Sigmoid colon (tissue), 6 donors: ENCODE measurements at regions not wholly inside any gene's neighbourhood (a gene's known extent, or its start where the extent isn't known, plus 50 kb on each side); places are given as distances from the start of the nearest gene placed in this dataset.

Source experiments
- DNase-seq: peaks from one replicate; pipeline ENCODE4 v3.0.0-alpha.2; 2019
- H3K27ac ChIP-seq, 4 donors: fragments of 200-600 bp; sonication (generic); one replicate each; pipeline ENCODE4 v1.5.1; 2016 to 2019; ENCODE audit warnings: mild to moderate bottlenecking in 1 of 4
- H3K27me3 ChIP-seq, 3 donors: fragments of 200-600 bp; sonication (generic); one replicate each; pipeline ENCODE4 v1.5.1; 2019; ENCODE audit warnings: mild to moderate bottlenecking in 1 of 3
- H3K36me3 ChIP-seq, 4 donors: fragments of 200-600 bp; sonication (generic); one replicate each; pipeline ENCODE4 v1.5.1; 2016 to 2019
- H3K4me1 ChIP-seq, 4 donors: fragments of 200-600 bp; sonication (generic); one replicate each; pipeline ENCODE4 v1.5.1; 2017 to 2019
- H3K4me3 ChIP-seq, 4 donors: fragments of 200-600 bp; sonication (generic); one replicate each; pipeline ENCODE4 v1.5.1; 2017 to 2019; ENCODE audit warnings: mild to moderate bottlenecking in 2 of 4, moderate library complexity in 1 of 4
- H3K9me3 ChIP-seq, 4 donors: fragments of 200-600 bp in 3 of 4; sonication (generic) in 3 of 4; one replicate each; pipeline versions ENCODE4 v1.5.1 to v1.6.1; 2013 to 2019
- CTCF ChIP-seq, 4 experiments: fragments of 450-650 bp in 3 of 4; fragments of 200-600 bp in 1 of 4; IDR thresholded peaks; one replicate each; pipeline ENCODE4 v1.5.1; 2016 to 2019; ENCODE audit warnings: antibody characterized with exemption in 4 of 4, mild to moderate bottlenecking in 3 of 4, moderate library complexity in 2 of 4
- EP300 ChIP-seq, 4 donors: sonication (generic); formaldehyde crosslinking; IDR thresholded peaks; one replicate each; pipeline ENCODE4 v1.6.1; 2017; ENCODE audit warnings: antibody characterized with exemption in 4 of 4
- POLR2A ChIP-seq, 2 donors: fragments of 450-650 bp; IDR thresholded peaks; one replicate each; pipeline ENCODE4 v1.6.1; 2016; ENCODE audit warnings: antibody characterized with exemption in 2 of 2, mild to moderate bottlenecking in 2 of 2, moderate library complexity in 2 of 2
- POLR2AphosphoS5 ChIP-seq, 4 donors: sonication (generic); formaldehyde crosslinking; IDR thresholded peaks; one replicate each; pipeline ENCODE4 v1.6.1; 2017; ENCODE audit warnings: antibody characterized with exemption in 4 of 4
- WGBS, 2 donors: extraction: QIAGEN DNeasy Blood & Tissue Kit; methylation state at CpG; one replicate each; pipeline ENCODE4 v1.1.7; 2013; 5-methylcytosine and 5-hydroxymethylcytosine counted together
- intact Hi-C: fragments of 100-400 bp; cut with DNase I; formaldehyde crosslinking; loops from one replicate; pipeline ENCODE4 v1.15.1; 2023
- donor health status: healthy with polysubstance abuse.
- donor health status: healthy.

GRCh38 chr2:168353251-168353650 lies 102.8 kb upstream of the CERS6 start:
- no peaks in the 10 kb centered on the region for H3K36me3 ChIP-seq
- DNase-seq = no peak
- no peaks in the 10 kb centered on the region for H3K4me1 ChIP-seq
- no peak overlapping the region for H3K27ac ChIP-seq
- WGBS, 2 donors = 73% methylated on average over 2 of the region's 2 CpGs
- H3K9me3 ChIP-seq = peaks cover 0 to 6% (median 0%) of the 10 kb centered on the region in 4 donors
- no peak for TF ChIP-seq EP300 (IDR thresholded peaks at IDR 0.05)
- H3K4me3 ChIP-seq = no peak overlapping the region
- no peaks in the 10 kb centered on the region for H3K27me3 ChIP-seq
- intact Hi-C loops = no loop called here

GRCh38 chr2:168354499-168354898 lies 101.6 kb upstream of the CERS6 start:
- H3K4me1 ChIP-seq = no peaks in the 10 kb centered on the region
- H3K36me3 ChIP-seq = no peaks in the 10 kb centered on the region
- H3K27ac ChIP-seq = no peak overlapping the region
- WGBS, 2 donors = 65 to 87% methylated on average over 1 of the region's 1 CpG
- DNase-seq = no peak
- peaks cover 0 to 6% (median 0%) of the 10 kb centered on the region in 4 donors for H3K9me3 ChIP-seq
- no peaks in the 10 kb centered on the region for H3K27me3 ChIP-seq
- no peak overlapping the region for H3K4me3 ChIP-seq
- intact Hi-C loops = no loop called here
- no peak for TF ChIP-seq POLR2AphosphoS5 (IDR thresholded peaks at IDR 0.05)
- TF ChIP-seq CTCF (IDR thresholded peaks at IDR 0.05) = no peak
- no peak for TF ChIP-seq POLR2A (IDR thresholded peaks at IDR 0.05)
- no peak for TF ChIP-seq EP300 (IDR thresholded peaks at IDR 0.05)

- no peak for DNase-seq
- Histone ChIP-seq H3K9me3 (peaks cover 0 to 6% (median 0%) of the 10 kb centered on the region in 4 donors), H3K36me3 (no peaks in the 10 kb centered on the region), H3K27me3 (no peaks in the 10 kb centered on the region), H3K27ac (no peak overlapping the region), H3K4me3 (no peak overlapping the region), H3K4me1 (no peaks in the 10 kb centered on the region)
- intact Hi-C loops = no loop called here
- no peak for TF ChIP-seq POLR2A (IDR thresholded peaks at IDR 0.05)
- no peak for TF ChIP-seq EP300 (IDR thresholded peaks at IDR 0.05)
- TF ChIP-seq CTCF (IDR thresholded peaks at IDR 0.05) = no peak
- TF ChIP-seq POLR2AphosphoS5 (IDR thresholded peaks at IDR 0.05) = no peak
- WGBS, 2 donors = 15 to 42% methylated on average over 2 of the region's 2 CpGs
These were observed 101.0 kb upstream of the CERS6 start for GRCh38 chr2:168355121-168355520.

- H3K27me3 ChIP-seq = no peaks in the 10 kb centered on the region
- no peak overlapping the region for H3K27ac ChIP-seq
- TF ChIP-seq EP300 (IDR thresholded peaks at IDR 0.05) (no peak), POLR2A (IDR thresholded peaks at IDR 0.05) (no peak), POLR2AphosphoS5 (IDR thresholded peaks at IDR 0.05) (no peak), CTCF (IDR thresholded peaks at IDR 0.05) (no peak)
- H3K4me3 ChIP-seq = no peak overlapping the region
- H3K4me1 ChIP-seq = no peaks in the 10 kb centered on the region
- no peak for DNase-seq
- intact Hi-C loops = no loop called here
- WGBS, 2 donors = 94 to 95% methylated on average over 5 of the region's 5 CpGs
- no peaks in the 10 kb centered on the region for H3K36me3 ChIP-seq
- peaks cover 0 to 6% (median 0%) of the 10 kb centered on the region in 4 donors for H3K9me3 ChIP-seq
These were observed 100.1 kb upstream of the CERS6 start for GRCh38 chr2:168355779-168356476.

- H3K36me3 ChIP-seq = no peaks in the 10 kb centered on the region
- H3K27me3 ChIP-seq = no peaks in the 10 kb centered on the region
- intact Hi-C loops = no loop called here
- TF ChIP-seq EP300 (IDR thresholded peaks at IDR 0.05) = no peak
- TF ChIP-seq POLR2AphosphoS5 (IDR thresholded peaks at IDR 0.05) = no peak
- TF ChIP-seq CTCF (IDR thresholded peaks at IDR 0.05) = no peak
- TF ChIP-seq POLR2A (IDR thresholded peaks at IDR 0.05) = no peak
- DNase-seq = no peak
- H3K4me1 ChIP-seq = no peaks in the 10 kb centered on the region
- H3K9me3 ChIP-seq = peaks cover 0 to 6% (median 0%) of the 10 kb centered on the region in 4 donors
- 97 to 98% methylated on average over 2 of the region's 2 CpGs for WGBS, 2 donors
- no peak overlapping the region for H3K4me3 ChIP-seq
- no peak overlapping the region for H3K27ac ChIP-seq
These were observed 99.6 kb upstream of the CERS6 start for GRCh38 chr2:168356477-168356835.
